H9 (cell line): ENCODE measurements at regions not wholly inside any gene's neighbourhood (a gene's known extent, or its start where the extent isn't known, plus 50 kb on each side); places are given as distances from the start of the nearest gene placed in this dataset.

Source experiments
- DNase-seq: peaks from one replicate; pipeline ENCODE4 v3.0.0-alpha.2; 2017
- H2AFZ ChIP-seq: one replicate; pipeline ENCODE4 v1.6.1; 2013; ENCODE audit warnings: mild to moderate bottlenecking, low read length, control low read depth, moderate library complexity
- H2AK5ac ChIP-seq: 2 replicates; pipeline ENCODE4 v1.6.1; 2013; ENCODE audit warnings: low read length, control low read depth, mixed read lengths; ENCODE audit not compliant: insufficient read length
- H2BK120ac ChIP-seq: one replicate; pipeline ENCODE4 v1.6.1; 2013; ENCODE audit warnings: low read depth, mild to moderate bottlenecking, low read length, control low read depth, inconsistent platforms; ENCODE audit not compliant: poor library complexity, severe bottlenecking
- H2BK12ac ChIP-seq: 2 replicates; pipeline ENCODE4 v1.6.1; 2013; ENCODE audit warnings: low read length, control low read depth, mixed read lengths, low read depth; ENCODE audit not compliant: insufficient read length
- H2BK15ac ChIP-seq: 2 replicates; pipeline ENCODE4 v1.6.1; 2013; ENCODE audit warnings: low read depth, low read length, control low read depth
- H2BK20ac ChIP-seq: one replicate; pipeline ENCODE4 v1.6.1; 2013; ENCODE audit warnings: low read depth, mild to moderate bottlenecking, low read length, control low read depth, inconsistent platforms; ENCODE audit not compliant: poor library complexity, severe bottlenecking
- H2BK5ac ChIP-seq: 2 replicates; pipeline ENCODE4 v1.6.1; 2013; ENCODE audit warnings: low read length, control low read depth, mixed read lengths; ENCODE audit not compliant: insufficient read length
- H3K14ac ChIP-seq: 2 replicates; pipeline ENCODE4 v1.6.1; 2013; ENCODE audit warnings: low read length, control low read depth; ENCODE audit not compliant: insufficient read depth
- H3K18ac ChIP-seq: 2 replicates; pipeline ENCODE4 v1.6.1; 2013; ENCODE audit warnings: low read depth, mild to moderate bottlenecking, mixed read lengths, low read length, control low read depth; ENCODE audit not compliant: insufficient read length
- H3K23ac ChIP-seq: 2 replicates; pipeline ENCODE4 v1.6.1; 2013; ENCODE audit warnings: low read length, control low read depth, mixed read lengths, low read depth; ENCODE audit not compliant: insufficient read length
- H3K23me2 ChIP-seq: 2 replicates; pipeline ENCODE4 v1.6.1; 2013; ENCODE audit warnings: low read depth, mild to moderate bottlenecking, mixed read lengths, low read length, control low read depth; ENCODE audit not compliant: insufficient read length, poor library complexity, severe bottlenecking
- H3K27ac ChIP-seq: 2 replicates; pipeline ENCODE4 v1.5.1; 2013; ENCODE audit warnings: low read length, control low read depth, mixed read lengths, low read depth; ENCODE audit not compliant: insufficient read length
- H3K27me3 ChIP-seq: 2 replicates; pipeline ENCODE4 v1.6.1; 2013; ENCODE audit warnings: low read length, control low read depth, inconsistent platforms; ENCODE audit not compliant: insufficient read depth
- H3K4ac ChIP-seq: 2 replicates; pipeline ENCODE4 v1.6.1; 2013; ENCODE audit warnings: low read depth, mild to moderate bottlenecking, control low read depth, inconsistent platforms, low read length, moderate library complexity
- H3K4me1 ChIP-seq: 2 replicates; pipeline ENCODE4 v1.6.1; 2013; ENCODE audit warnings: low read length, control low read depth, inconsistent platforms; ENCODE audit not compliant: insufficient read depth
- H3K4me2 ChIP-seq: 2 replicates; pipeline ENCODE4 v1.6.1; 2013; ENCODE audit warnings: low read length, control low read depth, mixed read lengths; ENCODE audit not compliant: insufficient read length, insufficient read depth
- H3K56ac ChIP-seq: 2 replicates; pipeline ENCODE4 v1.6.1; 2013; ENCODE audit warnings: low read depth, mild to moderate bottlenecking, mixed read lengths, low read length, control low read depth; ENCODE audit not compliant: insufficient read length
- H3K79me1 ChIP-seq: 2 replicates; pipeline ENCODE4 v1.6.1; 2013; ENCODE audit warnings: low read depth, mild to moderate bottlenecking, moderate library complexity, low read length, control low read depth, inconsistent platforms; ENCODE audit not compliant: insufficient read depth, poor library complexity, severe bottlenecking
- H3K79me2 ChIP-seq: 2 replicates; pipeline ENCODE4 v1.6.1; 2013; ENCODE audit warnings: low read length, control low read depth, inconsistent platforms; ENCODE audit not compliant: insufficient read depth
- H3K9ac ChIP-seq: 2 replicates; pipeline ENCODE4 v1.6.1; 2013; ENCODE audit warnings: low read length, control low read depth, mixed read lengths; ENCODE audit not compliant: insufficient read length; ENCODE audit errors: extremely low read depth
- H3K9me3 ChIP-seq: one replicate; pipeline ENCODE4 v1.6.1; 2013; ENCODE audit warnings: low read depth, low read length, inconsistent platforms; ENCODE audit not compliant: control insufficient read depth
- H3T11ph ChIP-seq: one replicate; pipeline ENCODE4 v1.6.1; 2013; ENCODE audit warnings: mild to moderate bottlenecking, low read length, control low read depth, inconsistent platforms
- H4K20me1 ChIP-seq: one replicate; pipeline ENCODE4 v1.6.1; 2013; ENCODE audit not compliant: control insufficient read depth, insufficient read length, insufficient read depth
- H4K5ac ChIP-seq: 2 replicates; pipeline ENCODE4 v1.6.1; 2013; ENCODE audit warnings: low read depth, mild to moderate bottlenecking, mixed read lengths, low read length, control low read depth; ENCODE audit not compliant: insufficient read length
- H4K8ac ChIP-seq: replicated peaks from 2 replicates; pipeline ENCODE4 v1.6.1; 2013; ENCODE audit warnings: low read length, control low read depth, mixed read lengths, low read depth; ENCODE audit not compliant: insufficient read length
- H4K91ac ChIP-seq: 2 replicates; pipeline ENCODE4 v1.6.1; 2013; ENCODE audit warnings: low read depth, mild to moderate bottlenecking, moderate library complexity, mixed read lengths, low read length, control low read depth; ENCODE audit not compliant: insufficient read length
- H3K27ac Mint-ChIP-seq, 3 experiments: 2 replicates in 2 of 3; 3 replicates in 1 of 3; pipeline ENCODE4 v1.8.0; 2020 to 2021; ENCODE audit warnings: mixed read lengths in 3 of 3, mild to moderate bottlenecking in 1 of 3, moderate library complexity in 1 of 3
- H3K27me3 Mint-ChIP-seq: 2 replicates; pipeline ENCODE4 v1.8.0; 2021; ENCODE audit warnings: low read depth, mild to moderate bottlenecking, moderate library complexity, mixed read lengths
- H3K36me3 Mint-ChIP-seq, 3 experiments: 2 replicates in 2 of 3; 3 replicates in 1 of 3; pipeline ENCODE4 v1.8.0; 2020 to 2021; ENCODE audit warnings: low read depth in 3 of 3, mixed read lengths in 3 of 3; ENCODE audit not compliant: insufficient read depth in 1 of 3
- H3K4me1 Mint-ChIP-seq, 2 experiments: 2 replicates each; pipeline ENCODE4 v1.8.0; 2020; ENCODE audit warnings: mixed read lengths in 2 of 2
- H3K4me3 Mint-ChIP-seq, 2 experiments: 2 replicates in 1 of 2; 3 replicates in 1 of 2; pipeline ENCODE4 v1.8.0; 2020 to 2021; ENCODE audit warnings: mild to moderate bottlenecking in 2 of 2, mixed read lengths in 2 of 2, moderate library complexity in 1 of 2
- H3K9me3 Mint-ChIP-seq, 2 experiments: 2 replicates in 1 of 2; 3 replicates in 1 of 2; pipeline ENCODE4 v1.8.0; 2020; ENCODE audit warnings: mild to moderate bottlenecking in 2 of 2, mixed read lengths in 2 of 2, moderate library complexity in 1 of 2
- WGBS: extraction: QIAGEN DNeasy Blood & Tissue Kit; methylation state at CpG from one replicate; pipeline ENCODE4 v1.1.7; 2013; ENCODE audit warnings: missing lambda C conversion rate, low lambda C conversion rate, mixed read lengths; ENCODE audit not compliant: insufficient read length; ENCODE audit errors: extremely low coverage; 5-methylcytosine and 5-hydroxymethylcytosine counted together
- TF ChIP-seq, protein P1 (sequence below): fragments of 200-600 bp; sonication (generic); conservative IDR thresholded peaks from 3 replicates; pipeline ENCODE4 v1.8.0; 2021; ENCODE audit warnings: antibody characterized with exemption, mild to moderate bottlenecking

DNA sequence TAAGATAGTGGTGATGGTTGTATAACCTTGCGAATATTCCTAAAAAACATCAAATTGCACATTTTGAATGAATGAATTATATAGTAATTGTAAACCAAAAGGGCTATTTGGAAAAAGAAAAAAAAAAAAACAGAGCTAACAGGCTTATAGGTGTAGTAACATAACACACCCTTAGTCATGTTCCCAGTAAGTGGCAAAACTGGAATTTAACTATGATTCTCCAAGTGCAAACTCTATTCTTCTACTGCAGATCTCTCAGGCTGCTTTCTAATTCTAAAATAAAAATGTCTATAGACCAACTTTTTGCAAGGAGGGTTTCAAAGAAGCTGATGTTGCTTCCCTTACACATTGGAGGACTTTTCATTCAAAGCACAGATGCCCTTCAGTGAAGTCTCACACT lies 293.2 kb upstream of the MON1B start:
- H4K5ac ChIP-seq: no peak overlapping the region
- H3K27me3 ChIP-seq: no peaks in the 10 kb centered on the region
- Mint-ChIP-seq H3K36me3 (no peaks in the 10 kb centered on the region; a peak in 1 of 7 replicates), H3K9me3 (peaks cover 2 to 9% of the 10 kb centered on the region in 2 experiments; a peak in 2 of 5 replicates), H3K27ac (no peak overlapping the region), H3K27me3 (no peaks in the 10 kb centered on the region), H3K4me3 (no peak overlapping the region), H3K4me1 (no peaks in the 10 kb centered on the region)
- no peaks in the 10 kb centered on the region for H3K79me1 ChIP-seq
- WGBS: no CpG with 5 or more reads among the region's 1 CpG
- H3K4me1 ChIP-seq: no peaks in the 10 kb centered on the region
- TF ChIP-seq, protein P1, sequence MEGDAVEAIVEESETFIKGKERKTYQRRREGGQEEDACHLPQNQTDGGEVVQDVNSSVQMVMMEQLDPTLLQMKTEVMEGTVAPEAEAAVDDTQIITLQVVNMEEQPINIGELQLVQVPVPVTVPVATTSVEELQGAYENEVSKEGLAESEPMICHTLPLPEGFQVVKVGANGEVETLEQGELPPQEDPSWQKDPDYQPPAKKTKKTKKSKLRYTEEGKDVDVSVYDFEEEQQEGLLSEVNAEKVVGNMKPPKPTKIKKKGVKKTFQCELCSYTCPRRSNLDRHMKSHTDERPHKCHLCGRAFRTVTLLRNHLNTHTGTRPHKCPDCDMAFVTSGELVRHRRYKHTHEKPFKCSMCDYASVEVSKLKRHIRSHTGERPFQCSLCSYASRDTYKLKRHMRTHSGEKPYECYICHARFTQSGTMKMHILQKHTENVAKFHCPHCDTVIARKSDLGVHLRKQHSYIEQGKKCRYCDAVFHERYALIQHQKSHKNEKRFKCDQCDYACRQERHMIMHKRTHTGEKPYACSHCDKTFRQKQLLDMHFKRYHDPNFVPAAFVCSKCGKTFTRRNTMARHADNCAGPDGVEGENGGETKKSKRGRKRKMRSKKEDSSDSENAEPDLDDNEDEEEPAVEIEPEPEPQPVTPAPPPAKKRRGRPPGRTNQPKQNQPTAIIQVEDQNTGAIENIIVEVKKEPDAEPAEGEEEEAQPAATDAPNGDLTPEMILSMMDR: no peak
- H4K8ac ChIP-seq: no peak overlapping the region
- no peaks in the 10 kb centered on the region for H3K79me2 ChIP-seq
- H3K4me2 ChIP-seq: no peak overlapping the region
- H2BK120ac ChIP-seq: no peak overlapping the region
- H3K4ac ChIP-seq: no peak overlapping the region
- H4K91ac ChIP-seq: no peak overlapping the region
- H3K56ac ChIP-seq: no peak overlapping the region
- H2BK20ac ChIP-seq: no peak overlapping the region
- no peaks in the 10 kb centered on the region for H3K23me2 ChIP-seq
- no peak overlapping the region for H2BK15ac ChIP-seq
- DNase-seq: no peak
- H3K27ac ChIP-seq: no peak overlapping the region
- no peak overlapping the region for H2BK12ac ChIP-seq
- H3K9ac ChIP-seq: no peak overlapping the region
- no peaks in the 10 kb centered on the region for H3K9me3 ChIP-seq
- H4K20me1 ChIP-seq: no peaks in the 10 kb centered on the region
- H3K23ac ChIP-seq: no peak overlapping the region
- H3T11ph ChIP-seq: no peak overlapping the region
- H2AK5ac ChIP-seq: no peak overlapping the region
- no peak overlapping the region for H2BK5ac ChIP-seq
- H3K14ac ChIP-seq: no peak overlapping the region
- no peak overlapping the region for H3K18ac ChIP-seq
- no peak overlapping the region for H2AFZ ChIP-seq
